Liver (tissue), 3 donors: ENCODE measurements at regions not wholly inside any gene's neighbourhood (a gene's known extent, or its start where the extent isn't known, plus 50 kb on each side); places are given as distances from the start of the nearest gene placed in this dataset.

Experiments used
- CTCF ChIP-seq: fragments of 150-350 bp; IDR thresholded peaks from 2 replicates; pipeline ENCODE4 v1.5.1; 2017; ENCODE audit warnings: improper control_type of control experiment, low read depth, low read length; ENCODE audit not compliant: missing input control
- FOXA1 ChIP-seq: IDR thresholded peaks from 2 replicates; pipeline ENCODE4 v1.6.1; 2016; ENCODE audit warnings: antibody characterized with exemption
- JUND ChIP-seq, 2 donors: IDR thresholded peaks; 2 replicates each; pipeline ENCODE4 v1.6.1; 2016; ENCODE audit warnings: antibody characterized with exemption in 2 of 2
- MAX ChIP-seq: IDR thresholded peaks from 2 replicates; pipeline ENCODE4 v1.6.1; 2016; ENCODE audit warnings: antibody characterized with exemption
- NR2F2 ChIP-seq: IDR thresholded peaks from 2 replicates; pipeline ENCODE4 v1.6.1; 2016; ENCODE audit warnings: antibody characterized with exemption
- REST ChIP-seq: IDR thresholded peaks from 2 replicates; pipeline ENCODE4 v1.6.1; 2016; ENCODE audit warnings: antibody characterized with exemption, mild to moderate bottlenecking
- RXRA ChIP-seq, 2 donors: IDR thresholded peaks; 2 replicates each; pipeline ENCODE4 v1.6.1; 2017 to 2018; ENCODE audit warnings: antibody characterized with exemption in 2 of 2, mild to moderate bottlenecking in 1 of 2
- SP1 ChIP-seq: IDR thresholded peaks from 2 replicates; pipeline ENCODE4 v1.6.1; 2018; ENCODE audit warnings: antibody characterized with exemption, mild to moderate bottlenecking
- TAF1 ChIP-seq: conservative IDR thresholded peaks from 2 replicates; pipeline ENCODE4 v1.6.1; 2016; ENCODE audit warnings: antibody characterized with exemption, mild to moderate bottlenecking
- donor health status: healthy.
- donor health status: healthy.

- no peak for TF ChIP-seq CTCF
- no peak for TF ChIP-seq REST
- no peak for TF ChIP-seq SP1
- no peak for TF ChIP-seq RXRA (IDR thresholded peaks at IDR 0.05)
- TF ChIP-seq NR2F2, result no peak
- no peak for TF ChIP-seq TAF1
- TF ChIP-seq MAX, result no peak
- no peak for TF ChIP-seq FOXA1
- no peak for TF ChIP-seq JUND (IDR thresholded peaks at IDR 0.05)
Measured at GRCh38 chr11:37092487-37092886, 494.5 kb upstream of the RAG2 start.
